Neural progenitor cell (in vitro differentiated cells): ENCODE measurements at regions not wholly inside any gene's neighbourhood (a gene's known extent, or its start where the extent isn't known, plus 50 kb on each side); places are given as distances from the start of the nearest gene placed in this dataset.
A peak's percentile ranks its signal among the peaks of the same experiment; 100 is the strongest.

Experiments used
- DNase-seq: peaks from one replicate; pipeline ENCODE4 v3.0.0-alpha.2; 2016; ENCODE audit warnings: low spot score
- H2AFZ ChIP-seq: fragments of 200-600 bp; sonication (generic); replicated peaks from 2 replicates; pipeline ENCODE4 v1.6.1; 2016; ENCODE audit warnings: antibody characterized with exemption
- H3F3A ChIP-seq: fragments of 200-600 bp; sonication (generic); 2 replicates; pipeline ENCODE4 v1.6.1; 2016; ENCODE audit warnings: antibody characterized with exemption, low read depth
- H3K27ac ChIP-seq: fragments of 200-600 bp; sonication (generic); 2 replicates; pipeline ENCODE4 v1.5.1; 2016; ENCODE audit warnings: mild to moderate bottlenecking
- H3K27me3 ChIP-seq: fragments of 200-600 bp; sonication (generic); 2 replicates; pipeline ENCODE4 v1.6.1; 2016; ENCODE audit warnings: mild to moderate bottlenecking, moderate library complexity
- H3K36me3 ChIP-seq: fragments of 200-600 bp; sonication (generic); 2 replicates; pipeline ENCODE4 v1.5.1; 2016
- H3K4me1 ChIP-seq: fragments of 200-600 bp; sonication (generic); 2 replicates; pipeline ENCODE4 v1.6.1; 2016; ENCODE audit warnings: mixed run types
- H3K4me2 ChIP-seq: fragments of 200-600 bp; sonication (generic); 2 replicates; pipeline ENCODE4 v1.6.1; 2016
- H3K4me3 ChIP-seq: fragments of 200-600 bp; sonication (generic); 2 replicates; pipeline ENCODE4 v1.5.1; 2016
- H3K79me2 ChIP-seq: fragments of 200-600 bp; sonication (generic); 2 replicates; pipeline ENCODE4 v1.6.1; 2016; ENCODE audit warnings: low read depth
- H3K9ac ChIP-seq: fragments of 200-600 bp; sonication (generic); 2 replicates; pipeline ENCODE4 v1.6.1; 2016
- H3K9me3 ChIP-seq: fragments of 200-600 bp; sonication (generic); 2 replicates; pipeline ENCODE4 v1.5.1; 2016; ENCODE audit warnings: low read depth
- H4K20me1 ChIP-seq: fragments of 200-600 bp; sonication (generic); 2 replicates; pipeline ENCODE4 v1.6.1; 2016; ENCODE audit warnings: low read depth
- H3K27ac Mint-ChIP-seq: 3 replicates; pipeline ENCODE4 v1.8.0; 2021; ENCODE audit warnings: mixed read lengths
- H3K27me3 Mint-ChIP-seq: 2 replicates; pipeline ENCODE4 v1.8.0; 2022; ENCODE audit warnings: low read depth, mild to moderate bottlenecking, inconsistent platforms, moderate library complexity, mixed read lengths; ENCODE audit not compliant: insufficient read depth
- H3K36me3 Mint-ChIP-seq: 3 replicates; pipeline ENCODE4 v1.8.0; 2021; ENCODE audit warnings: mixed read lengths
- H3K4me1 Mint-ChIP-seq: 3 replicates; pipeline ENCODE4 v1.8.0; 2021; ENCODE audit warnings: mixed read lengths
- H3K4me3 Mint-ChIP-seq: 3 replicates; pipeline ENCODE4 v1.8.0; 2021; ENCODE audit warnings: mild to moderate bottlenecking, moderate library complexity, mixed read lengths
- H3K9me3 Mint-ChIP-seq: 3 replicates; pipeline ENCODE4 v1.8.0; 2020; ENCODE audit warnings: mixed read lengths
- CTCF ChIP-seq: fragments of 200-600 bp; sonication (generic); IDR thresholded peaks from 2 replicates; pipeline ENCODE4 v1.5.1; 2017; ENCODE audit warnings: antibody characterized with exemption, mild to moderate bottlenecking
- EZH2 ChIP-seq: fragments of 200-600 bp; sonication (generic); IDR thresholded peaks from 2 replicates; pipeline ENCODE4 v1.6.1; 2017; ENCODE audit warnings: antibody characterized with exemption, mild to moderate bottlenecking, moderate library complexity
- EZH2phosphoT487 ChIP-seq: fragments of 200-600 bp; sonication (generic); IDR thresholded peaks from 2 replicates; pipeline ENCODE4 v1.6.1; 2017; ENCODE audit warnings: antibody characterized with exemption

- no peak overlapping the region for H3K27ac ChIP-seq
- no peak for DNase-seq
- H3K4me3 Mint-ChIP-seq: no peak overlapping the region
- H3K36me3 Mint-ChIP-seq: no peaks in the 10 kb centered on the region
- no peaks in the 10 kb centered on the region for H3K79me2 ChIP-seq
- no peaks in the 10 kb centered on the region for H3K9me3 ChIP-seq
- H3K9me3 Mint-ChIP-seq: no peaks in the 10 kb centered on the region
- no peaks in the 10 kb centered on the region for H3K4me1 ChIP-seq
- no peaks in the 10 kb centered on the region for H3K4me1 Mint-ChIP-seq
- no peaks in the 10 kb centered on the region for H3K36me3 ChIP-seq
- H3K4me3 ChIP-seq: no peak overlapping the region
- H3K27me3 ChIP-seq: no peaks in the 10 kb centered on the region
- H3K9ac ChIP-seq: no peak overlapping the region
- H3K27ac Mint-ChIP-seq: no peak overlapping the region
- H2AFZ ChIP-seq: no peak overlapping the region
- TF ChIP-seq CTCF (no peak), EZH2 (no peak), EZH2phosphoT487 (no peak)
- H4K20me1 ChIP-seq: no peaks in the 10 kb centered on the region
- H3K27me3 Mint-ChIP-seq: no peaks in the 10 kb centered on the region
- no peaks in the 10 kb centered on the region for H3F3A ChIP-seq
- no peak overlapping the region for H3K4me2 ChIP-seq
Measured at GRCh38 chr4:129498626-129499025, 402.7 kb downstream of the C4orf33 start.

- H3K27me3 Mint-ChIP-seq: no peaks in the 10 kb centered on the region
- Histone ChIP-seq H4K20me1 (no peaks in the 10 kb centered on the region), H3K27me3 (no peaks in the 10 kb centered on the region), H3K9ac (no peak overlapping the region), H3K36me3 (no peaks in the 10 kb centered on the region), H3K4me2 (no peak overlapping the region), H3K9me3 (no peaks in the 10 kb centered on the region), H3K4me3 (no peak overlapping the region), H3K79me2 (no peaks in the 10 kb centered on the region), H3K27ac (no peak overlapping the region), H2AFZ (no peak overlapping the region), H3K4me1 (no peaks in the 10 kb centered on the region), H3F3A (no peaks in the 10 kb centered on the region)
- no peak for TF ChIP-seq EZH2phosphoT487
- TF ChIP-seq EZH2: no peak
- TF ChIP-seq CTCF: no peak
- no peak for DNase-seq
- H3K4me3 Mint-ChIP-seq: no peak overlapping the region
- H3K9me3 Mint-ChIP-seq: no peaks in the 10 kb centered on the region
- no peaks in the 10 kb centered on the region for H3K36me3 Mint-ChIP-seq
- H3K4me1 Mint-ChIP-seq: peaks cover 4% of the 10 kb centered on the region
- H3K27ac Mint-ChIP-seq: no peak overlapping the region
Measured at GRCh38 chr4:129514852-129515251, 418.9 kb downstream of the C4orf33 start.

DNA sequence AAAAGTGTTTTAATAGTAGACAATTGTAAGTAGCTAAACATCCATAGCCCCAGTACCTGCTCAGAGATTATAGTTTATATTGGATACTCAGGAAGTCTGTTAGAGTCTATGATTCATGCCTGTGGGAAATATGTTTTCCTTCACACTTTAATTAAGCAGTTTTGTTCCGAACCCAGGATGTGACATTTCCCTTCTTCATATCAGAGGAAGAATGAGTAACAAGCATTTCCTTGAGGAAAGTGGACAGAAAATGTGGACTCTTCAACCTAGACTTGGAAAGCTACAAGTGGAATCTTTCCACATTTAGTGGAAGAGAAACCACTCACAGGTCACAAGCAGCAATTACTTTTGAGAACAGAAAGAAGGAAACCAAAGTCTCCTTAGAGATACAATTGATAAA lies 419.4 kb downstream of the C4orf33 start:
- DNase-seq: no peak
- H3K36me3 Mint-ChIP-seq: no peaks in the 10 kb centered on the region
- Histone ChIP-seq H3K79me2 (no peaks in the 10 kb centered on the region), H3K27me3 (no peaks in the 10 kb centered on the region), H3K9me3 (no peaks in the 10 kb centered on the region), H3K4me3 (no peak overlapping the region), H3K4me2 (no peak overlapping the region), H3K27ac (no peak overlapping the region), H4K20me1 (no peaks in the 10 kb centered on the region), H3K4me1 (no peaks in the 10 kb centered on the region), H2AFZ (no peak overlapping the region), H3F3A (no peaks in the 10 kb centered on the region), H3K9ac (no peak overlapping the region), H3K36me3 (no peaks in the 10 kb centered on the region)
- TF ChIP-seq EZH2 (no peak), CTCF (no peak), EZH2phosphoT487 (no peak)
- H3K27me3 Mint-ChIP-seq: no peaks in the 10 kb centered on the region
- H3K9me3 Mint-ChIP-seq: no peaks in the 10 kb centered on the region
- no peak overlapping the region for H3K27ac Mint-ChIP-seq
- H3K4me3 Mint-ChIP-seq: no peak overlapping the region
- H3K4me1 Mint-ChIP-seq: peaks cover 4% of the 10 kb centered on the region

- DNase-seq: no peak
- no peaks in the 10 kb centered on the region for H3K4me1 ChIP-seq
- peak overlapping the region; percentile 15 for H2AFZ ChIP-seq
- H3K36me3 ChIP-seq: no peaks in the 10 kb centered on the region
- H4K20me1 ChIP-seq: no peaks in the 10 kb centered on the region
- H3F3A ChIP-seq: no peaks in the 10 kb centered on the region
- no peaks in the 10 kb centered on the region for H3K9me3 Mint-ChIP-seq
- H3K9ac ChIP-seq: no peak overlapping the region
- no peaks in the 10 kb centered on the region for H3K27me3 ChIP-seq
- H3K79me2 ChIP-seq: no peaks in the 10 kb centered on the region
- no peak overlapping the region for H3K4me2 ChIP-seq
- no peaks in the 10 kb centered on the region for H3K4me1 Mint-ChIP-seq
- H3K27ac ChIP-seq: no peak overlapping the region
- peaks cover 4% of the 10 kb centered on the region for H3K27me3 Mint-ChIP-seq
- no peaks in the 10 kb centered on the region for H3K36me3 Mint-ChIP-seq
- no peaks in the 10 kb centered on the region for H3K9me3 ChIP-seq
- no peak overlapping the region for H3K4me3 Mint-ChIP-seq
- H3K4me3 ChIP-seq: no peak overlapping the region
- TF ChIP-seq CTCF: peak; percentile 36
- TF ChIP-seq EZH2: no peak
- H3K27ac Mint-ChIP-seq: no peak overlapping the region
Measured at GRCh38 chr4:129526812-129527211, 430.9 kb downstream of the C4orf33 start.
